ENCODE measurements at regions not wholly inside any gene's neighbourhood (a gene's known extent, or its start where the extent isn't known, plus 50 kb on each side); places are given as distances from the start of the nearest gene placed in this dataset.

- TF ChIP-seq CTCF (IDR thresholded peaks at IDR 0.05; ENCODE audit: low read length) (no peak), EZH2 (IDR thresholded peaks at IDR 0.05; ENCODE audit: borderline replicate concordance, low read length) (no peak)
These were observed 355.1 kb upstream of the DAB2 start for GRCh38 chr5:39779831-39780230.
